Activated CD8-positive, alpha-beta memory T cell treated with anti-CD3 and anti-CD28 coated beads for 1 hour (primary cell): ENCODE measurements at regions not wholly inside any gene's neighbourhood (a gene's known extent, or its start where the extent isn't known, plus 50 kb on each side); places are given as distances from the start of the nearest gene placed in this dataset.
"Not testable (repeated sequence)": the region's sequence is repeated elsewhere in the genome, so short reads cannot be mapped to it uniquely, and the experiment has no call there.

Source experiments
- DNase-seq, 2 donors: peaks; one replicate each; pipeline ENCODE4 v3.0.0-alpha.2; 2020; ENCODE audit warnings: low read depth in 1 of 2; ENCODE audit errors: extremely low read depth in 1 of 2

DNA sequence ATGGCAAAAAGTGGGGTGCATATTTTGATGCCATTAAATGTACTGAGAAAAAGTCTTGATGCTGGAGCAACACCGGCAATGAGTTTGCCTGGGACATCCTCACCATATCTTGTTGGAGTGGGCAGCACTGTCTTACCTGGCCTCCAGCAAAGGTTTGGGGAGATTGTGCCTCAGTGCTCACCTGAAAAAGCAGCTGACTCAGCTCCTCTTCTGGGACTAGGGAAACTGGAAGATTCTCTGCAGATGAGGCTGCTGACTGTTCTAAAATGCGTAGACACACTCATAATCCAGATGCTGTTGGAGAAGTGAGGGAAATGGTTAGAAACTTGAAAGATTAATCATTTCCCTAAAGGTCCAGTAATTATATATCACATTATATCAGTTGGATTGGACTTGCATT, 593.7 kb upstream of the HS3ST1 start:
- no peak for DNase-seq

- DNase-seq, result no peak
Measured at GRCh38 chr4:12016729-12017128, 588.0 kb upstream of the HS3ST1 start.

GRCh38 chr4:12005471-12005870, 576.8 kb upstream of the HS3ST1 start:
- no peak for DNase-seq

DNA sequence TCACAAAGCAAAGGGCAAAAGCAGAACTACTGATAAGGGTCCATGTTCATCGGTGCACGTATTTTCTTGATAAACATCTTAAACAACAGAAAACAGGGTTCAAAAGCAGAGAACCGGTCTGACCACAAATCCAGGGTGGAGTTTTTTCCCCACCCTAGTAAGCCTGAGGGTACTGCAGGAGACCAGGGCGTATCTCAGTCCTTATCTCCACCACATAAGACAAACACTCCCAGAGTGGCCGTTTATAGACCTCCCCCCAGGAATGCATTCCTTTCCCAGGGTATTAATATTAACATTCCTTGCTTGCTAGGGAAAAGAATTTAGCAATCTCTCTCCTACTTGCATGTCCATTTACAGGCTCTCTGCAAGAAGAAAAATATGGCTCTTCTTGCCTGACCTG, 567.9 kb upstream of the HS3ST1 start:
- DNase-seq, result not testable (repeated sequence)

GRCh38 chr4:11976726-11977263, 548.1 kb upstream of the HS3ST1 start:
- DNase-seq, result no peak

GRCh38 chr4:11973270-11973669, 544.6 kb upstream of the HS3ST1 start:
- DNase-seq, result no peak

GRCh38 chr4:11970754-11971153, 542.1 kb upstream of the HS3ST1 start:
- DNase-seq, result no peak

DNA sequence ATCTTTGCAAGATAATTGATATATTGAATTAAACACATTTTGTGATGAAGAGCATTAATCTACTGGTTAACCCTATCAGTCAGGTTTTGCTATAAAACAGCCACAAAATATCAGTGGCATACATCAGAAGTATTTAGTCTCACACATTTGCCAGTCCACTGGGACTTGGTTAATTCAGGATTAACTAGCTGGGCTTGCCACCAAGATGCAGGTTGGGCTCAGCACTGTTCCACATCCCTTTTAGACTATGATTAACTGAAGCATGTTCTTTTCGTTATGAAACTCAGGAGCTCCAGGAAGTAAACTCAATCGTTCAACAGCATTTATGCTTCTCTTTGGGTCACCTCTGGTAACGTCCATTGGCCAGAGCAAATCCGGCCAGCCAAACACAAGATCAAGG, 538.1 kb upstream of the HS3ST1 start:
- DNase-seq, result no peak

DNA sequence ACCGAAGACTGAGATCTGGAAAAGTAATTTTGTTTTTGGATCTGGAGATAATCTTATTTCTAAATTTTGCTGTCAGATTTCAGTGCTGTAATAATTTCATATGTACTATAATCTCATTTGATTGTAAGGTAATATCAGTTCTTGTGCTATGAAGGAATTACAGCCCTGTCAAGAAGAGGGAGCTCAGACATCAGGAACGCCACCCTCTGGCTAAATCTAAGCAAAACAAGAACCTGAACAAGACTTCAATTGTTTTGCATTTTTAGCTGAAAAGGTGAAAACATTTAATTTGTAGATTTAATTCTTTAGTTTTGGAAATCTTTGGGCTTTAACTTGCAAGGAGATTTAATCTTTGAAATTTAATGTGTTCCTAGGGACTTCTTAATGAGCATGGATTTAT, 525.4 kb upstream of the HS3ST1 start:
- no peak for DNase-seq

DNA sequence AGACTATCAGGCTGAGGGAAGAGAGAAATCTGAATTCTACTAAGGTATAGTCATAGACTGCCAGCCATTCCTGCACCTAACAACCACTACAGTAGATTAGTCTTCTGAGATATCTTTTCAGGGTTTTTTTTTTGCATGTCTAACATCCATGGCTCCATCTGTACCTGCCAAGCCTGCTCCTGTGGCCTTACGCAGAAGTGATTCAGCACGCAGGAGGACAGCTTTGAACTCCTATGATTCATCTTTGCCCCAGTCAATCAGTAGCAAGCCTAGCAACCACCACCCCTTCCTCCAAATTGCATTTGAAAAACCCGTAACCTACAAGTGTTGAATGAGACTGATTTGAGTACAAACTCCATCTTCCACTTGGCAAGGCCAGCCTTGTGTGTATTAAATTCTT, 520.7 kb upstream of the HS3ST1 start:
- DNase-seq, result no peak

DNA sequence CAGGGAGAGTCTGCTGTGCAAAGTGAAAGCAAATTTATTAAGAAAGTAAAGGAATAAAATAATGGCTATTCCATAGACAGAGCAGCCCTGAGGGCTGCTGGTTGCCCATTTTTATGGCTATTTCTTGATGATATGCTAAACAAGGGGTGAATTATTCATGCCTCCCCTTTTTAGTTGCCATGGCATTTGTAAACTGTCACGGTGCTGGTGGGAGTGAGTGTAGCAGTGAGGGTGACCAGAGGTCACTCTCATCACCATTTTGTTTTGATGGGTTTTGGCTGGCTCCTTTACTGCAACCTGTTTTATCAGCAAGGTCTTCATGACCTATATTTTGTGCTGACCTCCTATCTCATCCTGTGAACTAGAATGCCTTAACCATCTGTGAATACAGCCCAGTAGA, 518.9 kb upstream of the HS3ST1 start:
- not testable (repeated sequence) for DNase-seq

DNA sequence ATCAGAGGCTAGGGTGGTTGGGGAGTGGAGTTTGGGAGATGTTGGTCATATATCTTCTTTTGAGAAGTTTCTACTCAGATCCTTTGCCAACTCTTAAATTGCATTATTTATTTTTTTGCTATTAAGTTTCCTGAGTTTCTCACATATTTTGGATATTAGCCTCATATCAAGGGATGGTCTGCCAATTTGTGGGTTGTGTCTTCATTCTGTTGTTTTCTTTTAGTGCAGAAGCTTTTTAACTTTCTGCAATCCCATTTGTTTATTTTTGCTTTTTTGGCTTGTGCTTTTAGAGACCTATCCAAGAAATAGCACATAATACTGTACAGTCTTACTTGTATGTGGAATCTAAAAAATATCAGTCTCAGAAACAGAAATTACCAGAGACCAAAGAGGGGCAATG, 509.2 kb upstream of the HS3ST1 start:
- no peak for DNase-seq

- DNase-seq, result no peak
Measured at GRCh38 chr4:11931266-11931820, 502.6 kb upstream of the HS3ST1 start.

- no peak for DNase-seq
Measured at GRCh38 chr4:11929080-11929479, 500.4 kb upstream of the HS3ST1 start.

DNA sequence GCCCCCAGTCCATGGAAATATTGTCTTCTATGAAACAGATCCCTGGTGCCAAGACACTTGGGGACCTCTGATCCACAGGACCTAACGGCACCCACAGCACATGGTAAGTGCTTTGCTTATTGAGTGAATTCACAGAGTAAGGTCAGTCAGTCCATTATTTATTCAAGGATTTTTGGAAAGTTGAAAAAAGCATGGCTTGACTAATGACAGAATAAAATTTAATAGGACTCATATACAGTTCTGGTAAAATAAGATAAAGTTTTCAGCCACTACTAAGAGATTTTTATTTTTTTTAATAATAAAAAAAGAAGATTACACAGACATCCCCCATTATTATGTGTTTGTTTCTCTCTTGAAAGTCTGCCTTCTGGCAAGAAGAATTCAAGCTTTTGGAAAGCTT, 490.6 kb upstream of the HS3ST1 start:
- DNase-seq, result no peak

- DNase-seq, result no peak
Measured at GRCh38 chr4:11914406-11914805, 485.7 kb upstream of the HS3ST1 start.

GRCh38 chr4:11912886-11913285, 484.2 kb upstream of the HS3ST1 start:
- no peak for DNase-seq

GRCh38 chr4:11910812-11911211, 482.1 kb upstream of the HS3ST1 start:
- DNase-seq, result no peak

DNA sequence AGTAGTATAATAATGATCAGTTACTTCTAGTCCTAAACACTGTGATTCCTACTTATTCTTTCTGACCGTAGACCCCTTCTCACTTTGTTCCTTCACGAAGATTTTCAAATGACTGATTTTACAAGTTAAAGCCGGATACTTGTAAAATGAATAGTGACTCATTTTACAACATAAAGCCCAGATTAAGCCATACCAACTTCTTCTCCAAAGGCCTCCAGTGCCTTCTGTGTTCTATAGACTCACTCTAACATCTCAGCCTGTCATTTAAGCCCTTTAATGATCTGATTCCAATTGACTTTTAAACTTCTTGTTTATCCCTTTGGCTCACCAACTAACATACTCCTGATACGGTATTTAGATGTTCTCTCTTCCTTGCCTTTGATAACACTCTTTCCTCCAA, 480.0 kb upstream of the HS3ST1 start:
- no peak for DNase-seq

DNA sequence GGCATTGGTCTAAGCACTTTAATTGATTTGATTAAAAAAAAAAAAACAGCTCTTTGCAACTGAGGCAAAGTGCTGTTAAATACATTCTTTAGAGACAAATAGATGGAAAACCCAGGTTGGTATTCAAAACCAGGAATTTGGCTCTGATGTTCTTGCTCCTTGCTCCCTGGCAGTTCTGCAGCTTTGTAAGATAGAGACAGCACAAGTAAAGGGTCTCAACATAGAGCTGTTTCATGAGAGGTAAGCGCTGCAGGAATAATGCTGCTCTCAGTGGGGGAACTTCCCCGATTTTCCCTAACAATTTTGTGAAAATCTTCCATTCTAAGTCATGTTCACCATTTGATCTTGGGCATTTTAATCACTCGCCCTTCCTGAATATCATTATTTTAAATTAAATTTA, 479.5 kb upstream of the HS3ST1 start:
- DNase-seq, result no peak

DNA sequence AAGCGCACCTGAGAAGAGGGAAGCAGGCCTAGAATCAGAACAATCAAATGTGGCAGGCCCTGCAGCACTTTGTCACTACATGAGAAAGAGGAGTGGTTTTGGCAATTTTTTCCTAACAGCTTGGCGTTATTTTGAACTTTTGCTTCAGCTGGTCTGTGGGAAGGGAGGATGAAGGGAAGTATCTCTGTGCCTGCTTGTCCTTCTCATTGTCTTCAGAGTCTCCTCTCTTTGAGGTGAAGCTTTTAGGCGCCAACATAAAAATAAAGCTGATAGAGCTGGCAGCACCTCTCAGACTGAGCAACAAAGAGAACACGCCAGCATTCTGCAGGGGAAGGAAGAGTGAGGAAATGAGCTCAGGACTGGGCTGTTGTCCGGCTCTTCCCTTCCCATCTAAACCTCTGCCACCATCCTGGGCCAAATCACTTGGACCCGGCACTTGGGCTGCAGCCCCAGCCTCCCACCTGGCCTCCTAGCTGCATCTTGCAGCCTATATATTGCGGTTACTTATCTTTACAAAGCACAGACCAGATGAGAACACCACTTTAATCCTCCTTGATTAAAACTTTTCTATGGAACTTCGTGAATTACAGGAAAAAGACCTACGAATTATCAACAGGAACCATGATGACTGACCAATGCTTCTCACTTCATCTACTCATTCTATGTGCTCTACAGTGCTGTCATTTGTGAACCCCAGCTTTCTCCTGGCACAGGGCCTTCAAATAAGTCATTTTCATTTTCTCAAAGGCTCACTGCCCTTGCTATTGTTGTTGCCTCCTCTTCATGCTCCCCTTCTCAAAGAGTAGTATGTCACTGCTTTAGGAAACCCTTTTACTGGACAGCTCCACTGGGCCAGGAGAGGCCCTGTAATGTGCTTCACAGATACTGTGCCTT, 476.4 kb upstream of the HS3ST1 start:
- DNase-seq, result no peak

- DNase-seq, result no peak
Measured at GRCh38 chr4:11904117-11904535, 475.4 kb upstream of the HS3ST1 start.
